ENCODE measurements at regions not wholly inside any gene's neighbourhood (a gene's known extent, or its start where the extent isn't known, plus 50 kb on each side); places are given as distances from the start of the nearest gene placed in this dataset.

DNA sequence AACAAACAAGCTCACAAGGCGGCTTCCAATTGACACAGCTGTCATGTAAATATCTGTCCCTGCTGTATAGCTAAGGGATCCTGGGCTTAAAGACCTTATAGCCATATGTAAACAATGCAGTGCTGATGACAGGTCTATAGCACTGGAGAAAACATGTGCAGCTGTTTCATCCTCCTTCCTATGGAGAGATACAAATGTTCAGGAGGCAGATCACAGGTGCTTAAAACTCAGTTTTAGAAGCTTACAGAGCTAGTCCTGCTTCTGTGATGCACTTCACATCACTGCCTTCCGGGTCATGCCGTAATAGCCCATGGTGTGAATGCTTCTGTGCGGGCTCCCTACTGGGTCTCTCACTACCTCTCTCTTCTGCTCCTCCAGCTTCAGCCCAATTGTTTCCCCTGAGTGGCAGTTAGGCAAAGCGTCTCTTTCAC lies 262.4 kb upstream of the CHST9 start (continued):
- no peak for TF ChIP-seq JUND (IDR thresholded peaks at IDR 0.05)
- TF ChIP-seq, protein P1, sequence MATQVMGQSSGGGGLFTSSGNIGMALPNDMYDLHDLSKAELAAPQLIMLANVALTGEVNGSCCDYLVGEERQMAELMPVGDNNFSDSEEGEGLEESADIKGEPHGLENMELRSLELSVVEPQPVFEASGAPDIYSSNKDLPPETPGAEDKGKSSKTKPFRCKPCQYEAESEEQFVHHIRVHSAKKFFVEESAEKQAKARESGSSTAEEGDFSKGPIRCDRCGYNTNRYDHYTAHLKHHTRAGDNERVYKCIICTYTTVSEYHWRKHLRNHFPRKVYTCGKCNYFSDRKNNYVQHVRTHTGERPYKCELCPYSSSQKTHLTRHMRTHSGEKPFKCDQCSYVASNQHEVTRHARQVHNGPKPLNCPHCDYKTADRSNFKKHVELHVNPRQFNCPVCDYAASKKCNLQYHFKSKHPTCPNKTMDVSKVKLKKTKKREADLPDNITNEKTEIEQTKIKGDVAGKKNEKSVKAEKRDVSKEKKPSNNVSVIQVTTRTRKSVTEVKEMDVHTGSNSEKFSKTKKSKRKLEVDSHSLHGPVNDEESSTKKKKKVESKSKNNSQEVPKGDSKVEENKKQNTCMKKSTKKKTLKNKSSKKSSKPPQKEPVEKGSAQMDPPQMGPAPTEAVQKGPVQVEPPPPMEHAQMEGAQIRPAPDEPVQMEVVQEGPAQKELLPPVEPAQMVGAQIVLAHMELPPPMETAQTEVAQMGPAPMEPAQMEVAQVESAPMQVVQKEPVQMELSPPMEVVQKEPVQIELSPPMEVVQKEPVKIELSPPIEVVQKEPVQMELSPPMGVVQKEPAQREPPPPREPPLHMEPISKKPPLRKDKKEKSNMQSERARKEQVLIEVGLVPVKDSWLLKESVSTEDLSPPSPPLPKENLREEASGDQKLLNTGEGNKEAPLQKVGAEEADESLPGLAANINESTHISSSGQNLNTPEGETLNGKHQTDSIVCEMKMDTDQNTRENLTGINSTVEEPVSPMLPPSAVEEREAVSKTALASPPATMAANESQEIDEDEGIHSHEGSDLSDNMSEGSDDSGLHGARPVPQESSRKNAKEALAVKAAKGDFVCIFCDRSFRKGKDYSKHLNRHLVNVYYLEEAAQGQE (IDR thresholded peaks at IDR 0.05; ENCODE audit: low read depth) = no peak
- TF ChIP-seq ATF3 (IDR thresholded peaks at IDR 0.05) = no peak

- intact Hi-C loops (cut with micrococcal nuclease) = no loop called here
- no peaks in the 10 kb centered on the region for H3K27me3 ChIP-seq (ENCODE audit: insufficient read depth, low read length)
- H3K36me3 ChIP-seq (ENCODE audit: control insufficient read depth in 1 of 2, insufficient read depth in 2 of 2, low read length in 2 of 2) = no peaks in the 10 kb centered on the region
- H3K4me2 ChIP-seq (ENCODE audit: low read length) = no peak overlapping the region
- no peaks in the 10 kb centered on the region for H3K4me1 ChIP-seq (ENCODE audit: control insufficient read depth in 1 of 2, insufficient read depth in 2 of 2, low read length in 2 of 2)
- H3K79me2 ChIP-seq (ENCODE audit: insufficient read depth, low read length) = no peaks in the 10 kb centered on the region
- H3K27ac ChIP-seq (ENCODE audit: low read depth, low read length) = no peak overlapping the region
- TF ChIP-seq YY1 (IDR thresholded peaks at IDR 0.05; ENCODE audit: extremely low read depth, insufficient replicate concordance, low read depth, low read length) (no peak), SRF (IDR thresholded peaks at IDR 0.05; ENCODE audit: low read depth) (no peak), CEBPB (IDR thresholded peaks at IDR 0.05; ENCODE audit: low read depth) (no peak), POLR2AphosphoS5 (IDR thresholded peaks at IDR 0.05; ENCODE audit: low read depth, low read length) (no peak), ATF3 (IDR thresholded peaks at IDR 0.05) (no peak), TCF7L2 (IDR thresholded peaks at IDR 0.05; ENCODE audit: borderline replicate concordance, extremely low read depth, insufficient read depth, insufficient read length) (no peak)
- H3K4me3 ChIP-seq (replicated peaks in 1 of 2; ENCODE audit: low read depth in 1 of 2, low read length in 2 of 2) = no peak overlapping the region
- no peak overlapping the region for H2AFZ ChIP-seq (ENCODE audit: low read depth, low read length, poor library complexity, severe bottlenecking)
- BruUV-seq (replicated peaks) = no TSS peak
- RAD21 ChIA-PET (ENCODE audit: low non-redundant PET in 1 of 2, low total read pairs in 2 of 2, uncharacterized antibody in 2 of 2, unreplicated experiment in 2 of 2) = no interaction called here
- ATAC-seq = no peak
- H3K9me3 ChIP-seq (ENCODE audit: control insufficient read depth in 1 of 2, insufficient read depth in 1 of 2, low read depth in 1 of 2, low read length in 2 of 2) = peaks cover 0 to 3% of the 10 kb centered on the region in 2 experiments; a peak in 1 of 4 replicates
- POLR2A ChIA-PET = no interaction called here
- no peaks in the 10 kb centered on the region for H4K20me1 ChIP-seq (ENCODE audit: insufficient read depth)
- H3K9me2 ChIP-seq (ENCODE audit: insufficient read depth) = no peaks in the 10 kb centered on the region
- no peak overlapping the region for H3K9ac ChIP-seq (ENCODE audit: low read length)
- DNase-seq (ENCODE audit: low read depth, low spot score) = no peak
- CTCF ChIA-PET = no interaction called here
Observed at GRCh38 chr18:27430595-27430994, 245.5 kb upstream of the CHST9 start.

Measured in HCT116 (cell line).